Astrocyte (in vitro differentiated cells and primary cell): ENCODE measurements at regions not wholly inside any gene's neighbourhood (a gene's known extent, or its start where the extent isn't known, plus 50 kb on each side); places are given as distances from the start of the nearest gene placed in this dataset.

Source experiments
- CTCF ChIP-seq: IDR thresholded peaks from 2 replicates; pipeline ENCODE4 v1.5.1; 2011; ENCODE audit warnings: low read depth, mild to moderate bottlenecking, inconsistent platforms, low read length, moderate library complexity; ENCODE audit not compliant: insufficient read depth
- EZH2 ChIP-seq: IDR thresholded peaks from 2 replicates; pipeline ENCODE4 v1.6.1; 2012; ENCODE audit warnings: mild to moderate bottlenecking, low read length, inconsistent platforms; ENCODE audit not compliant: insufficient read depth

GRCh38 chr21:18164483-18164882 lies 80.2 kb upstream of the CHODL start:
- TF ChIP-seq CTCF (no peak), EZH2 (no peak)
